Uterus (tissue), 3 donors: ENCODE measurements at regions not wholly inside any gene's neighbourhood (a gene's known extent, or its start where the extent isn't known, plus 50 kb on each side); places are given as distances from the start of the nearest gene placed in this dataset.

Experiments
- DNase-seq, 2 donors: peaks; one replicate each; pipeline ENCODE4 v3.0.0-alpha.2; 2019 to 2020
- H3K27ac ChIP-seq, 2 donors: fragments of 200-600 bp; sonication (generic); 1 replicate in 1 of 2; 2 replicates in 1 of 2; pipeline ENCODE4 v1.5.1; 2016 to 2018
- H3K27me3 ChIP-seq, 2 donors: fragments of 200-600 bp; sonication (generic); one replicate each; pipeline ENCODE4 v1.5.1; 2018 to 2019; ENCODE audit warnings: control low read depth in 1 of 2
- H3K36me3 ChIP-seq, 2 donors: fragments of 200-600 bp; sonication (generic); one replicate each; pipeline ENCODE4 v1.5.1; 2019; ENCODE audit warnings: control low read depth in 1 of 2
- H3K4me1 ChIP-seq, 2 donors: fragments of 200-600 bp; sonication (generic); one replicate each; pipeline ENCODE4 v1.5.1; 2018 to 2019; ENCODE audit warnings: control low read depth in 1 of 2
- H3K4me3 ChIP-seq, 2 donors: fragments of 200-600 bp; sonication (generic); 1 replicate in 1 of 2; 2 replicates in 1 of 2; pipeline ENCODE4 v1.5.1; 2018 to 2019; ENCODE audit warnings: mild to moderate bottlenecking in 1 of 2
- H3K9me3 ChIP-seq, 2 donors: fragments of 200-600 bp; sonication (generic); one replicate each; pipeline ENCODE4 v1.5.1; 2019; ENCODE audit warnings: control low read depth in 1 of 2
- CTCF ChIP-seq, 4 experiments: fragments of 200-600 bp in 2 of 4; fragments of 450-650 bp in 2 of 4; sonication (generic) in 2 of 4; IDR thresholded peaks; one replicate each; pipeline ENCODE4 v1.5.1; 2016 to 2019; ENCODE audit warnings: antibody characterized with exemption in 4 of 4, mild to moderate bottlenecking in 2 of 4, moderate library complexity in 1 of 4
- POLR2A ChIP-seq, 2 donors: fragments of 450-650 bp; IDR thresholded peaks; one replicate each; pipeline ENCODE4 v1.6.1; 2016; ENCODE audit warnings: antibody characterized with exemption in 2 of 2, mild to moderate bottlenecking in 1 of 2, moderate library complexity in 1 of 2
- intact Hi-C: fragments of 100-400 bp; cut with DNase I; formaldehyde crosslinking; loops from one replicate; pipeline ENCODE4 v1.15.1; 2023; ENCODE audit warnings: low total_unique reads
- donor health status: DM: yes; HTN: yes; CAD: no.

DNA sequence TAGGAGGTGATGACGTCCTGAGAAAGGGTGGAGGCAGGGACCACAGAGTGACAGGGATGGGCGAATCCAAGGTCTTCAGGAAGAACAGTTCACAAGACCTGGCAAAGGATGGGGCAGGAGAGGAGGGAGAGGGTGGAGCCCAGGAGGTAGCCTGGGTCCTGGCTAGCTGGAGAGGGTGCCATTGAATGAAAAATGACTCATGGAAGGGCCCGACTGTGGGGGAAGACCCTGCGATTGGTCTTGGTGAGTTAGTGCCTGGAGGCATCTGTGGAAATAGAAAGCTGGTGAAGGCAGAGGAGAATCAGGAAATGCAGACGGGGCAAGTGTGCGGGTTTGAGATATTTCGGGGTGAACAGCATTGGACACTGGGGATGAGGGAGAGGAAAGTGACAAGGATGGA is 60.3 kb upstream of the SLC45A1 start:
- TF ChIP-seq POLR2A (IDR thresholded peaks at IDR 0.05): no peak
- TF ChIP-seq CTCF (IDR thresholded peaks at IDR 0.05): no peak
- Histone ChIP-seq H3K36me3 (no peaks in the 10 kb centered on the region), H3K27ac (no peak overlapping the region), H3K4me3 (no peak overlapping the region), H3K27me3 (no peaks in the 10 kb centered on the region), H3K4me1 (peaks cover 0 to 7% of the 10 kb centered on the region in 2 donors), H3K9me3 (no peaks in the 10 kb centered on the region)
- intact Hi-C loops: no loop called here
- no peak for DNase-seq

DNA sequence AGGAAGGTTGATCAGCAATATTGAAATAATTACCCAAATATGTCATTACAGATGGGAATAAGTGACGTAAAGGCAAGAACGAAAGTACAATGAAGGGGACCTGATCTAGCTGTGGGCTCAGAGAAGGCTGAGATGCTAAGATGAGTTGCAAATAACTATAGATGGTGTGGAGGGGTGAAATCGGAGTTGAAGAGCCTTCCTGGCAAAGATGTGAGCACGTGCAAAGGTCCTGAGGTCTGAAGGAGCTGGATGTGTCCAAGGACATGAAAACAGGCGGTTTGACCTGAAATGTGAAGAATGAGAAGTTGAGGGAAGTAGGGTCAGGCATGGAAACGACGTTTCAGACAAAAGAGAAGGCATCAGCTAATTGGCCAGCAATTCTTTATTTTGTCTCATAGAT is 61.6 kb upstream of the SLC45A1 start:
- Histone ChIP-seq H3K36me3 (no peaks in the 10 kb centered on the region), H3K27ac (no peak overlapping the region), H3K4me1 (peaks cover 0 to 7% of the 10 kb centered on the region in 2 donors), H3K27me3 (no peaks in the 10 kb centered on the region), H3K9me3 (no peaks in the 10 kb centered on the region), H3K4me3 (no peak overlapping the region)
- no peak for DNase-seq
- intact Hi-C loops: no loop called here
- TF ChIP-seq POLR2A (IDR thresholded peaks at IDR 0.05): no peak
- no peak for TF ChIP-seq CTCF (IDR thresholded peaks at IDR 0.05)

- TF ChIP-seq POLR2A (IDR thresholded peaks at IDR 0.05) (no peak), CTCF (IDR thresholded peaks at IDR 0.05) (no peak)
- no peak overlapping the region for H3K27ac ChIP-seq
- H3K36me3 ChIP-seq: no peaks in the 10 kb centered on the region
- no peak overlapping the region for H3K4me3 ChIP-seq
- H3K4me1 ChIP-seq: peaks cover 0 to 7% of the 10 kb centered on the region in 2 donors
- intact Hi-C loops: no loop called here
- no peak for DNase-seq
- H3K27me3 ChIP-seq: no peaks in the 10 kb centered on the region
- no peaks in the 10 kb centered on the region for H3K9me3 ChIP-seq
Measured at GRCh38 chr1:8255712-8256111, 62.2 kb upstream of the SLC45A1 start.

DNA sequence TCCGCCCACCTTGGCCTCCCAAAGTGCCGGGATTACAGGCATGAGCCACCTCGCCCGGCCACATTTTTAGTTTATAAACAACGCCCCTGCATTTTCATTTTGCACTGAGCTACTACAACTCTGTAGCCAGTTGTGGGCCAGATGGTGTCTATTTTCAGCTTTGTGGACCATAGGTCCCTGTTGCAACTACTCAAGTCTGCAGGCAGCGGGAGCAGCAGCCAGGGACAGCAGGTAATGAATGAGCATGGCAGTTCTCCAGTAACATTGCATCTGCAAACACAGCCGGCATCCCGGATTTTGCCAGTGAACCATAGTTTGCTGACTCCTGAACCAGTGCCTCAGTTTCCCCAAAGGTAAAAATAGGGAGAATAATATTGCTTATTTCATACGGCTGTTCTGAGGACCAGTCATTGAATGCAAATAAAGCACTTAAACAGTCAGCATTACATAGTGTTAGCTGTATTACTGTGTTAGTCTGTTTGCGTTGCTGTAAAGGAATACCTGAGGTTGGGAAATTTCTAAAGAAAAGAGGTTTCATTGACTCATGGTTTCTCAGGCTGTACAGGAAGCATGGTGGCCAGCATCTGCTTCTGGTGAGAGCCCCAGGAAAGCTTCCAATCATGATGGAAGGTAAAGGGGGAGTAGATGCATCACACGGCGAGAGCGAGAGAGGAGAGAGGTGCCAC is 65.5 kb upstream of the SLC45A1 start:
- no peaks in the 10 kb centered on the region for H3K36me3 ChIP-seq
- TF ChIP-seq CTCF (IDR thresholded peaks at IDR 0.05) (no peak), POLR2A (IDR thresholded peaks at IDR 0.05) (no peak)
- no peaks in the 10 kb centered on the region for H3K27me3 ChIP-seq
- DNase-seq: no peak
- H3K27ac ChIP-seq: no peak overlapping the region
- H3K4me1 ChIP-seq: no peaks in the 10 kb centered on the region
- intact Hi-C loops: no loop called here
- H3K4me3 ChIP-seq: no peak overlapping the region
- H3K9me3 ChIP-seq: no peaks in the 10 kb centered on the region

- Histone ChIP-seq H3K9me3 (no peaks in the 10 kb centered on the region), H3K27me3 (no peaks in the 10 kb centered on the region), H3K4me1 (no peaks in the 10 kb centered on the region), H3K36me3 (no peaks in the 10 kb centered on the region), H3K4me3 (no peak overlapping the region), H3K27ac (no peak overlapping the region)
- TF ChIP-seq POLR2A (IDR thresholded peaks at IDR 0.05) (no peak), CTCF (IDR thresholded peaks at IDR 0.05) (no peak)
- intact Hi-C loops: no loop called here
- DNase-seq: no peak
Measured at GRCh38 chr1:8251635-8252034, 66.3 kb upstream of the SLC45A1 start.
